ENCODE measurements at regions not wholly inside any gene's neighbourhood (a gene's known extent, or its start where the extent isn't known, plus 50 kb on each side); places are given as distances from the start of the nearest gene placed in this dataset.

DNA sequence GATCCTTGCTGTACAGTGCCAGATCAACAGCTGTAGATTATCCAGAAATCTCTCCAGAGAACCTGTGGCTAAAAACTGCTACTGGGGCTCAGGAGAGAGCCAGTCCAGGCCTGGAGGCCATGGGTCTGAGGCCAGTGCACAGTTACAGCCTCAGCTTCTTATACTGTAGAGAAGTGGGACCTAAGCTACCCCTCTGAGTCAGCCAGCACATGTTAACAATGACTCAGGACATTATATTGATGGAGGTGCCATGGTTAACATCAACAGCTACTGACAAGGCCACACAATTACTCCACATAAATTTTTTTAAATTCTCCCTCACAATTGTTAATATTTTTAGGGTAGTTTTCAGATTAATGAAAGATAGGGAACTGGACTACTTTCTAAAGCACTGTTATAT is 138.5 kb downstream of the RBM26 start:
- DNase-seq (ENCODE audit: low spot score) = no peak

GRCh38 chr13:79258489-79258888 is 147.6 kb downstream of the RBM26 start:
- DNase-seq (ENCODE audit: low spot score) = no peak

DNA sequence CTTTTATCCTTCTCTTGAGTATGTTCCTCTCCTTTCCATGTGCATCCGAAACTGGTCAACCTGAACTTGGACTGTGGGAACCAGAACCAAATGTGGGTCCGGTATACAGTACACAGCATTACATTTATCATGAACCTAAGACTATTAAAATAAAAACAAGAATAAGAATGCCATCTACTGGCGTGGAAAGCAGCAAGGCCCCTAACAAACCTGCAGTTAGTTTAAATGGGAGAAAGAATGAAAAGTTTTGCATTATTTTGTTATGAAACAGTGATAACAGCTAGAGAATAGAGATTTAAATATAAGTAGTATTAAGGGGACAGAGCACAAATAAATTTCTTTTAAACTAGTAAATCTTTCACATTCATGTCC is 159.5 kb downstream of the RBM26 start:
- no peak for DNase-seq (ENCODE audit: low spot score)

DNA sequence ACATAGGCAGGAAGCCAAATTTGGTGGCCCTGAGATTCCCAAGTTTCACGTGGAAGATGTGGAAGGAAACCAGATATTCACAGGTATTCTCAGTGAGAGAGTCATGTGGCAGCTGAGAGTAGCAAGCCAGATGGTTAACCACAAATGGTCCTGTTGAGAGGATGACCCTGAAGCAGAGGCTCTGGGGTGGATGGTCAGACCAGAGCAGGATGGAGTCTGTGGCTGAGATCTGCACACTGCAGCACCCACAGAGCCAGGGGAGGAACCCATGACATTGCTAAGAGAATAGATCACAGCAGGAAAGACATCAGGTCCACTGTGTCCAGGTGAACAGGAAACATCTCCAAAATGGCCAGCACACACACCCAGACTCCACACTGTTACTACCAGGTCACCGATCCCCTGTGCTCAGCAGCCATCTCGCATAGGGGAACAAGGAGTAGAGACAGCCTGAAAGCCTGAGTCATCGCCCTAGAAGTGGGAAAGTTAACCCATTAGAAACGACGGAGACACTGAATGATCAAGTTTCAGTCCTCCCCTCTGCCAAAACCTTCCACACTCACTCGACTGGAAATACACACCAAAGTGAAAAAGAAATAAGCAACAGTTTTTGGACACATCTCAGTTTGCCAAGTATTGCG is 160.0 kb downstream of the RBM26 start:
- DNase-seq (ENCODE audit: low spot score) = no peak

- no peak for DNase-seq (ENCODE audit: low spot score)
These were observed 164.4 kb downstream of the RBM26 start for GRCh38 chr13:79241697-79242096.

GRCh38 chr13:79237981-79238380 is 168.1 kb downstream of the RBM26 start:
- no peak for DNase-seq (ENCODE audit: low spot score)

DNA sequence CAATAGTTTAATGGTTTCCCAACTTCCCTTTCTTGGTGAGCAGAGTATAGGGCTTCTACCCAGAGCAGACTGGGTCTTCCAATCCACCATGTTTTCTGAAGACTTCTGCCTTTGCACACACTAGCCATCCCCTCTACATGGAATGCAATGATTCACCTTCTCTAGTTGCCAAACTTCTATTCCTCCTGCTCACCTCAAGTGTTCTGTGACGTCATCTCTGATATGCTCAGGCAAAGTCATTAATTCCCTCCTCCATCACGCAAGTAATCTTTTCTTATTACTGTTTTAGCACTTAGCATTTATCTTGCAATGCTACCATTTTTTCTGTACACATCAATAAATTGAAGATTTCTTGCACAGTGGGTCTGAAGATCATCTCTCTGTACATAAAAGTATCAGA is 174.2 kb downstream of the RBM26 start:
- no peak for DNase-seq (ENCODE audit: low spot score)

GRCh38 chr13:79229761-79230160 is 176.3 kb downstream of the RBM26 start:
- no peak for DNase-seq (ENCODE audit: low spot score)

GRCh38 chr13:79228972-79229371 is 177.1 kb downstream of the RBM26 start:
- no peak for DNase-seq (ENCODE audit: low spot score)

DNA sequence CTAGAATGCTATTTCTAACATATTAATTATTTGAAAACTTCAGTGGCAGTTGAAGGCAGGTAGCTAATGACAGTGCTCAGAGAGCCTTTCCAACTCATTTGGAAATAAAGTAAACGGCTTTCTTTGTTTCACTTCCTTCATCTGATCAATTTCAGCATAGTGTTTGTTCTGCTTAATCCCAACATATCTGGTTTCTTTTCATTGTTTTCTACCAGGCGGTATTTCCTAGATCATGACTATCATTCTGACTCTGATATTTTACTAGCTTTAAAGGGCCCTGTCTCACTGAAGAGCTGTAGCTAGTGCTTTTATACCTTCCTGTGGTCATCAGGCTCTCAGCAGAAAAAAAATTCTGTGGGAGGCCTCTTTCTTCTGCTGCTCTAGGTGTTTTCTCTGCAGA is 178.6 kb downstream of the RBM26 start:
- no peak for DNase-seq (ENCODE audit: low spot score)

DNA sequence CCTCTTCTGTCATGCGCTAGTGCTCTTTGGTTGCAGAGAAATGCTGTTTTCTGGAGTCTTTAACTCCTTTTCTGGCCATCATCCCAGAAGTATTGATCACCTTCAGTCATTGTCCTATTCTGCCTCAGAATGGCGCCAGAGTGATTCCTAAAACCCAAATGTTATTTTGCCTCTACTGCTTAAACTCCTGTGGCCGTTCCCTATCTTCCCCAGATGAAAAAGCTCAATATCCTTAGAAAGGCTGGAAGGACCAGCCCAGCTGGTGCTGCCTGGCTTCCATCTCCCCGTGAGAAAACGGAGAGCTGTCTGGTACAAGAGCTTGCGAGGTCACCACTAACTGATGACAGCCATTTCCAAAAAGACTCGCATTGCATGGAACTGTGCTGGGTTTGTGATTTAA is 179.1 kb downstream of the RBM26 start:
- no peak for DNase-seq (ENCODE audit: low spot score)

DNA sequence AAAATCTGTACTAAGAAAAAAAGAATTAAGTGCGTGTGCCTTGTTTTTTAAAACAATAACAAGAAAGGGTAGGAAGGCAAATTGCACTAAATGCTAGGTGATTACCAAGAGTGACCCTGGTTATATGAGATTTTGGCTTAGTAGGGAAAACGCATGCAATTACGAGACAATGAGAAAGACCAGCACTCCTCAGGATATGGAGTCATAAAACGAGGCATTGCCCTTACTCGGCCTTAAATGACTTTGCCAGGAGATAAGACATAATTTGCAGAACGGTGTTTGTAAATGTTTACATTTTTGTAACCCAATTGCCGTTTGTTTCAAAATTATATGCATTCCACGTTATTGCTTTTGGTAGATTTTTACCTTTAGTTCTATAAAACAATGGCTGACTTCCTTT is 179.8 kb downstream of the RBM26 start:
- DNase-seq (ENCODE audit: low spot score) = no peak

DNA sequence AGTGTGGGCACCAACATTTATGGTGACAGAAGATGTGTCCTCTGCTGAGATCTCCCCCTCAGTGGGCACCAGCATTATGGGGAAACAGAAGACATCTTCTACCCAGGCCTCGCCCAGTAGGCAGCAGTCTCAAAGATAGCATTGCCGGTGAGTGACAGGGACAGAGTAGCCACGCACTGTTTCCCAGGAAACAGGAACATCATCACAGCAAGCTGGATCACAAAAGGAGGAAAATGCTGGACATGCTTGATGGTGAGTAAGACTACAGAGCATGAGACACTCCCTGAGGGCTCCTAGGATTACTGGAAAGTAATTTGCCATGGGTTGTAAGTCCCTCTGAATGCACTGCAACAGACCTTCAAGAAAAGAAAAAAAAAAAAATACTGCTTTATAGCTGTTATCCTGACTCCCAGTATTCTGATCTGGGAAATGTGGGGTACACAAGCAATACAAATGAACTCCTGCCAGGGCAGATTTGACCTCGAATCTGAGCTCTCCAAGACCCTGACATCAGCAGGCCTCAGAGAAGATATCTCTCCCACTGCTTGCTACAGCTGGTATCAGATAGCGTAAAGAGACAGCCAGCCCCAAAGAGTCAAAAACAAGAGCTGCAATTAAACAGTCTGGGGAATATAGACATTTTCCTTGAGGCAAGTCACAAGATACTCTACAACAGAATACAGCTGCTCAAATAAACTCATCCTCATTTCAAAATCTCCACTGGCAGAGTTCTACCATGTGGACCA is 180.4 kb downstream of the RBM26 start:
- no peak for DNase-seq (ENCODE audit: low spot score)

DNA sequence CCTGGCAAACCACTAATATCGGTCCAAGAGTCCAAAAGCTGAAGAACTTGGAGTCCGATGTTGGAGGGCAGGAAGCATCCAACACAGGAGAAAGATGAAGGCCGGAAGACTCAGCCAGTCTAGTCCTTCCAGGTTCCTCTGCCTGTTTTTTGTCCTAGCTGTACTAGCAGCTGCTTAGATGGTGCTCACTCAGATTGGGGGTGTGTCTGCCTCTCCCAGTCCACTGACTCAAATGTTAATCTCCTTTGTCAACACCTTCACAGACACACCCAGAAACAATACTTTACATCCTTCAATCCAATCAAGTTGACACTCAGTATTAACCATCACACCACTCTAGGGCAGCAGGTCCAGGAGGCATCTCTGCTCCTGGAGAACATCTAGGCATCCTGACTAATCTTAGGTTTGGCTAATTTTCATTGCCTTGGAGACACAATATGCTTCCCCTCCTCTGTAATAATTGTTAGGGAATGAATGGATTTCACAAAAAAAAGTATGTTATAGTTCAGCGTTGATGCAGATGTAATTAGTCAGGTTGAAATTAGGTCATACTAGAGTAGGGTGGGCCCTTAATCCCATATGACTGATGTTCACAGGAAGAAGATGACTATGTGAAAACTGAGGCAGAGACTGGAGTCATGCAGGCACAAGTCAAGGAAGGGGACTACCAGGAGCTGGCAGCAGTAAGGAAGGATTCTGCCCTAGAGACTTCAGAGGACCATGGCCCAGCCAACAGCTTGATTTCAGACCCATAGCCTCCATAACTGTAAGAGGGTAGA is 183.4 kb downstream of the RBM26 start:
- no peak for DNase-seq (ENCODE audit: low spot score)

DNA sequence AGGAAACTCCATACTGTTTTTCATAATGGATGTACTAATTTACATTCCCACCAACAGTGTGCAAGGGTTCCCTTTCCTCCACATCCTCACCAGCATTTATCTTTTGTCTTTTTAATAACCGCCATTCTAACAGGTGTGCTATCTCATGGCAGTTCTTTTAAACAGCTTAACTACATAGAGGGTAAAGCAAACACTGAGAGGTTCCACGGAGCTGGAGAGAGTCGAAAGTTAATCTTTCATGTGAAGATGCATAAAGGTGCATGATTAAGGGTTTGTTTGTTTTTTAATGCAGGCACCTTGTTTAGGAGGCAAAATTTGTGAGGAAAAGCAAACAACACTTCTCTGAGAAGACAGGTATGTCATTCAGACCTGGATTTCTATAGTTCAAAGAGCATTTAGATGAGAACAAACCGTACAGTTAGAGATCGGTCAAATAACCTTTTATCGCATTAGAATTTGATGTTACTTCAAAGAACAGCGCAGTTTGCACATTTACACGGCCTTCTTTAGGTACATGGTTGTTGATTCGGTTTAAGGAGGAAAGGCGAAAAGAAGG is 193.9 kb downstream of the RBM26 start:
- DNase-seq (ENCODE audit: low spot score) = no peak

DNA sequence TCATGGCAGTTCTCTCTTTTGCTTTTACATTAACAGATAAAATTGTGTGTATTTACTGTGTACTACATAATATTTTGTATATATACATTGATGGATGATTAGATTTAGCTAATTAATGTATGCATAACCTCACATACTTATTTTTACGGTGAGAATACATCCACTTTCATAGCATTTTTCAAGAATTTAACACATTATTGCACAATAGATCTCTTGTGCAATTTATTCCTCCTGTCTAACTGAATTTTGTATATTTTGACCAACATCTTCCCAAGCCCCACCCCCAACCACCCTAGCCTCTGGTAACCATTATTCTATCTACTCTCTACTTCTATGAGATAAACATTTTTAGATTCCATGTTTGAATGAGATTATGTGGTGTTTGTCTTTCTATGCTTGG is 194.7 kb downstream of the RBM26 start:
- DNase-seq (ENCODE audit: low spot score) = no peak

DNA sequence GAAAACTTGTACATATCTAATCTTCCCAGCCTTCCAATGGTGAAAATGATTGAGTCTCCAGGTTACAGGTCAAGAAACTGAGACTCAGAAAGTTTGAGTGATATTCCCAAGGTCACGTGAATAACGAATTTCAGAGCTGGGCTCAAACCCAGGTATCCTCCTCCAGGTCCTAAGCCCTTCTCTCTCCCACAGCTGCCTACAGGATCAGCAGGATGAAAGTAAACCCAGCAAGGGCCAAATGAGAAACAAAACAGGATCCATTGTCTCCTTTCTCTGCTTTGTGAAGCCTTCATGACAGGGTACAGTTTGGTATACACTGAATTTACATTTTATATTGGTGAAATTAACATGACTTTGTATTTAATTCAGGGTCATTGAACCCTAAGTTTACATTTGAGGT is 208.1 kb downstream of the RBM26 start:
- no peak for DNase-seq (ENCODE audit: low spot score)

GRCh38 chr13:79196843-79197242 is 209.2 kb downstream of the RBM26 start:
- DNase-seq (ENCODE audit: low spot score) = no peak

DNA sequence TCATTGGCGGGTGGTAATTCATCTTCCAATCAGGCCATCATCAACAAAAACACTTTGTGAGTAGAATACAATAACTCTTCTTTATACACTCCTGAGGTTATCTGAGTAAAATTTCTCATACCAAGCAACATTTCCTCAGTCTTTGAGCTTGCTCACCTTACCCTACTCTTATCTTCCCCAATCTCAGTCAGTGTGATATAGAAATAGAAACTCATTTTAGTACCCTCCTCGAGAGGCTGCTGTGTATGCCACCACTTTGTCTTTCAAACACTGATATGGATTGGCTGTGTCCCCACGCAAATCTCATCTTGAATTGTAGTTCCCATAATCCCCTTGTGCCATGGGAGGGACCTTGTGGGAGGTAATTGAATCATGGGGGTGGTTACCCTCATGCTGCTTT is 209.7 kb downstream of the RBM26 start:
- DNase-seq (ENCODE audit: low spot score) = no peak

DNA sequence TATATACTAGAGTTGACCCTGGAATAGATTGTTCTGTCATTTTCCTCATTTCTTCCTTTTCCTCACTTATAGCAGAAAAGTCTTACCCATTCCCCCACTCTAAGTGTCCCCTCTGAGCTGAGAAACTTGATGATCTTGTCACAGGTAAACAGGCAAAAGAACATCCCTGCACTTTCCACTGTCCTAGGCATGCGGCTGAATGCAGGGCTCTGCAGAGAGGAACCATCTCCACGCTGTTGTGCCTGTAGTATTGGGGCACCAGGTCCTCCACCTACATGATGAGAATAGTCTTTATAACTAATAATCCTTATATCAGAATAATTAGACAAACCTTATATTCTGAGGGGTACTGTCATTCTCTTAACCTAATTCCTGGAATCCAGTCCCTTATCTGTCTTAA is 211.3 kb downstream of the RBM26 start:
- DNase-seq (ENCODE audit: low spot score) = no peak

GRCh38 chr13:79194272-79194671 is 211.8 kb downstream of the RBM26 start:
- no peak for DNase-seq (ENCODE audit: low spot score)

DNA sequence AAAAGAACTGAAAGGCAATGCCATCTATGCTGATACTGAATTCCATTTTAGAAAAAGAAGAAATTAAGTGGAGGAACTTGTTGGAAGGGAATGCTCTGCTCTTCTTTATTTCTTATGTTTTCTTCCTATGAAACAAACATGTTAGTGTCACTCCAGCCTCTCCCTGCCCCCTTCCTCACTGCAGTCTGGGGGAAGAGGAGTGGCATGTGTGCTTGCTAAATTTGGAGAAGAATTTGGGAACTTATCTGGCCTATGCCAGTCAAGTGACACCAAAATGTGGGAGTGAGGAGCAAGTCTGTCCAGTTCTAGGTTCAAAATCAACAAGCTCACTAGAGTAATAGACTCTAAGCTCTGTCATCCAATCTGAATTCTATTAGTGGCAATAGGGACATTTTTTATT is 214.6 kb downstream of the RBM26 start:
- no peak for DNase-seq (ENCODE audit: low spot score)

- no peak for DNase-seq (ENCODE audit: low spot score)
These were observed 215.1 kb downstream of the RBM26 start for GRCh38 chr13:79190932-79191331.

Measured in HuH-7 (cell line).